Astrocyte (in vitro differentiated cells and primary cell): ENCODE measurements at regions not wholly inside any gene's neighbourhood (a gene's known extent, or its start where the extent isn't known, plus 50 kb on each side); places are given as distances from the start of the nearest gene placed in this dataset.
A peak's percentile ranks its signal among the peaks of the same experiment; 100 is the strongest.

Experiments used
- DNase-seq: peaks from one replicate; pipeline ENCODE4 v3.0.0-alpha.2; 2010; ENCODE audit warnings: low read depth
- FAIRE-seq: peaks from 2 replicates; lab custom pipeline; 2011; peaks lifted over from hg19 to GRCh38; lab: Jason Lieb, UNC
- H2AFZ ChIP-seq: 2 replicates; pipeline ENCODE4 v1.6.0; 2012; ENCODE audit warnings: low read depth, low read length, inconsistent platforms
- H3K27ac ChIP-seq: 2 replicates; pipeline ENCODE4 v1.5.1; 2011; ENCODE audit warnings: low read depth, low read length, inconsistent platforms
- H3K27me3 ChIP-seq: 2 replicates; pipeline ENCODE4 v1.6.0; 2011; ENCODE audit warnings: low read length, inconsistent platforms; ENCODE audit not compliant: insufficient read depth
- H3K36me3 ChIP-seq: 2 replicates; pipeline ENCODE4 v1.5.1; 2011; ENCODE audit warnings: low read length, inconsistent platforms; ENCODE audit not compliant: insufficient read depth
- H3K4me1 ChIP-seq: 2 replicates; pipeline ENCODE4 v1.5.1; 2011; ENCODE audit warnings: low read length, inconsistent platforms; ENCODE audit not compliant: insufficient read depth
- H3K4me2 ChIP-seq: 2 replicates; pipeline ENCODE4 v1.6.0; 2012; ENCODE audit warnings: low read length, inconsistent platforms
- H3K4me3 ChIP-seq: 2 replicates; pipeline ENCODE4 v1.5.1; 2011; ENCODE audit warnings: low read depth, mild to moderate bottlenecking, low read length, inconsistent platforms; ENCODE audit not compliant: insufficient read depth
- H3K79me2 ChIP-seq: 2 replicates; pipeline ENCODE4 v1.6.0; 2012; ENCODE audit warnings: mild to moderate bottlenecking, low read length, inconsistent platforms; ENCODE audit not compliant: insufficient read depth
- H3K9ac ChIP-seq: 2 replicates; pipeline ENCODE4 v1.6.0; 2012; ENCODE audit warnings: mild to moderate bottlenecking, low read length, inconsistent platforms
- H3K9me3 ChIP-seq: 2 replicates; pipeline ENCODE4 v1.5.1; 2012; ENCODE audit warnings: low read depth, mild to moderate bottlenecking, low read length, inconsistent platforms; ENCODE audit not compliant: insufficient read depth
- H4K20me1 ChIP-seq: 2 replicates; pipeline ENCODE4 v1.6.0; 2012; ENCODE audit warnings: low read length, inconsistent platforms; ENCODE audit not compliant: insufficient read depth
- H3K27ac Mint-ChIP-seq: one replicate; pipeline ENCODE4 v1.8.0; 2021; ENCODE audit warnings: mild to moderate bottlenecking, mixed read lengths; ENCODE audit not compliant: unreplicated experiment
- H3K27me3 Mint-ChIP-seq: one replicate; pipeline ENCODE4 v1.8.0; 2021; ENCODE audit warnings: low read depth, mixed read lengths; ENCODE audit not compliant: unreplicated experiment
- H3K36me3 Mint-ChIP-seq: one replicate; pipeline ENCODE4 v1.8.0; 2021; ENCODE audit warnings: low read depth, mixed read lengths; ENCODE audit not compliant: unreplicated experiment
- H3K4me1 Mint-ChIP-seq: one replicate; pipeline ENCODE4 v1.8.0; 2021; ENCODE audit warnings: low read depth, mixed read lengths; ENCODE audit not compliant: unreplicated experiment
- H3K4me3 Mint-ChIP-seq: one replicate; pipeline ENCODE4 v1.8.0; 2021; ENCODE audit warnings: mild to moderate bottlenecking, moderate library complexity, mixed read lengths; ENCODE audit not compliant: unreplicated experiment
- H3K9me3 Mint-ChIP-seq: one replicate; pipeline ENCODE4 v1.8.0; 2021; ENCODE audit warnings: mild to moderate bottlenecking, mixed read lengths; ENCODE audit not compliant: unreplicated experiment
- EZH2 ChIP-seq: IDR thresholded peaks from 2 replicates; pipeline ENCODE4 v1.6.1; 2012; ENCODE audit warnings: mild to moderate bottlenecking, low read length, inconsistent platforms; ENCODE audit not compliant: insufficient read depth
- TF ChIP-seq, protein P1 (sequence below): IDR thresholded peaks from 2 replicates; pipeline ENCODE4 v1.5.1; 2011; ENCODE audit warnings: low read depth, mild to moderate bottlenecking, inconsistent platforms, low read length, moderate library complexity; ENCODE audit not compliant: insufficient read depth

DNA sequence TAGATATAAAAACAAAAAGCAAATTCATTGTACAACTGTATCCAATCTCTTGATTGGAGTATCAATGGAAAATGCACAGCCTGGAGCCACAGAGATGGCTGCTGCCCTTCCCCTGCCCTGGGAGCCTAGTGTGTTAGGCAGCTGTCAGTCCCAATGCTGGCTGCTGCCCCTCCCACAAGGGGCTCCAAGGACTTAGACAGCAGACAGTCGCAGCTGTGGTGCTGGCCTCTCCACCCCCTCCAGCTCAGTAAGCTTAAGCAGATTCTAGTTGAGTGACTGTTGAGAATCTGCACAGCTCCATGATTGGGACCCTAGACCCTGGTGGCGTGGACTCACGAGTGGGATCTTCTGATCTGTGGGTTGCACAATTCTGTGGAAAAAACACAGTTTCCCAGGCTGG, 1511.2 kb downstream of the FAM181B start:
- Mint-ChIP-seq H3K9me3 (no peaks in the 10 kb centered on the region), H3K27ac (no peak overlapping the region), H3K4me1 (no peaks in the 10 kb centered on the region), H3K36me3 (no peaks in the 10 kb centered on the region), H3K4me3 (no peak overlapping the region), H3K27me3 (no peaks in the 10 kb centered on the region)
- H4K20me1 ChIP-seq = no peaks in the 10 kb centered on the region
- H3K4me2 ChIP-seq = no peak overlapping the region
- FAIRE-seq (no peak), DNase-seq (no peak)
- H3K9ac ChIP-seq = no peak overlapping the region
- H3K79me2 ChIP-seq = no peaks in the 10 kb centered on the region
- no peak overlapping the region for H2AFZ ChIP-seq
- H3K27ac ChIP-seq = no peak overlapping the region
- H3K36me3 ChIP-seq = no peaks in the 10 kb centered on the region
- TF ChIP-seq, protein P1, sequence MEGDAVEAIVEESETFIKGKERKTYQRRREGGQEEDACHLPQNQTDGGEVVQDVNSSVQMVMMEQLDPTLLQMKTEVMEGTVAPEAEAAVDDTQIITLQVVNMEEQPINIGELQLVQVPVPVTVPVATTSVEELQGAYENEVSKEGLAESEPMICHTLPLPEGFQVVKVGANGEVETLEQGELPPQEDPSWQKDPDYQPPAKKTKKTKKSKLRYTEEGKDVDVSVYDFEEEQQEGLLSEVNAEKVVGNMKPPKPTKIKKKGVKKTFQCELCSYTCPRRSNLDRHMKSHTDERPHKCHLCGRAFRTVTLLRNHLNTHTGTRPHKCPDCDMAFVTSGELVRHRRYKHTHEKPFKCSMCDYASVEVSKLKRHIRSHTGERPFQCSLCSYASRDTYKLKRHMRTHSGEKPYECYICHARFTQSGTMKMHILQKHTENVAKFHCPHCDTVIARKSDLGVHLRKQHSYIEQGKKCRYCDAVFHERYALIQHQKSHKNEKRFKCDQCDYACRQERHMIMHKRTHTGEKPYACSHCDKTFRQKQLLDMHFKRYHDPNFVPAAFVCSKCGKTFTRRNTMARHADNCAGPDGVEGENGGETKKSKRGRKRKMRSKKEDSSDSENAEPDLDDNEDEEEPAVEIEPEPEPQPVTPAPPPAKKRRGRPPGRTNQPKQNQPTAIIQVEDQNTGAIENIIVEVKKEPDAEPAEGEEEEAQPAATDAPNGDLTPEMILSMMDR = no peak
- TF ChIP-seq EZH2 = no peak
- H3K27me3 ChIP-seq = no peaks in the 10 kb centered on the region
- H3K9me3 ChIP-seq = no peaks in the 10 kb centered on the region
- H3K4me3 ChIP-seq = no peak overlapping the region
- H3K4me1 ChIP-seq = no peaks in the 10 kb centered on the region

DNA sequence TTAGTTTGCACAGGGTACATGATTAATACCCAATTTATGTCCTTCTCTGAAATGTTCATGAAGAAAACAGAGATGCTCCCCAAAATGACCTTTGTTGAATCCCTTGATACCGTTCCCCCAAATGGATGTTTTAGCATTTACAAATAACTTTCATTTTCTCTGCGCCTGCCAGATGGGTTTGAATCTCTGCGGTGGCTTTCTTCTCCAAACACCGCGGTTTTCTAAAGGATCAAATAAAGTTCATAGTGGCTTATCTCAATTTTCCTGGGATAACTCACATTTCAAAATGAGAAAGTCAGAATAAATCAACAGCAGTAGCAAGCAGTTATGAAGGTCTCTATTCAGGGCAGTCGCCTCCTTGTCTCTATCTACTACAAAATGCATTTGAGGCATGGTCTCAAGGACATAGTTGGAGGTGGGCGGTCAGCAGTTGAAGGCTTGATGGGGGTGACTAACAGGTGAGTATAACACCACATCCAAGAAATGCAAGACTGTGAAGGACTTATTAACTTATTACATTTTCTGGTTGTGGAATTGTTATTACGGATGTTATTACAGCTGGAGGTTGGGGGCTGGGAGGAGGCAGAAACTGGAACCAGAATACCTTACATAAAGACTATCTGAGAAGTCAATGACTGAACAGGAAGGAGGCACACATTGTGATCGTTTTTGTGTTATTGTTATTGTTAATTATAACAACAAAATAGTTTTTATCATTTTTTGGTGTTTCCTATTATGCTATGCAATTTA, 1513.3 kb downstream of the FAM181B start:
- H3K36me3 Mint-ChIP-seq = no peaks in the 10 kb centered on the region
- no peaks in the 10 kb centered on the region for H3K36me3 ChIP-seq
- H3K4me2 ChIP-seq = peak overlapping the region; percentile 53
- no peaks in the 10 kb centered on the region for H3K27me3 Mint-ChIP-seq
- no peaks in the 10 kb centered on the region for H4K20me1 ChIP-seq
- H3K4me3 Mint-ChIP-seq = no peak overlapping the region
- FAIRE-seq = no peak
- no peak overlapping the region for H3K27ac ChIP-seq
- H3K27ac Mint-ChIP-seq = no peak overlapping the region
- no peak overlapping the region for H2AFZ ChIP-seq
- no peaks in the 10 kb centered on the region for H3K9me3 ChIP-seq
- H3K4me3 ChIP-seq = no peak overlapping the region
- H3K4me1 ChIP-seq = no peaks in the 10 kb centered on the region
- H3K4me1 Mint-ChIP-seq = no peaks in the 10 kb centered on the region
- no peak overlapping the region for H3K9ac ChIP-seq
- TF ChIP-seq EZH2 = no peak
- TF ChIP-seq, protein P1 = no peak
- no peaks in the 10 kb centered on the region for H3K9me3 Mint-ChIP-seq
- H3K27me3 ChIP-seq = no peaks in the 10 kb centered on the region
- H3K79me2 ChIP-seq = no peaks in the 10 kb centered on the region
- no peak for DNase-seq

DNA sequence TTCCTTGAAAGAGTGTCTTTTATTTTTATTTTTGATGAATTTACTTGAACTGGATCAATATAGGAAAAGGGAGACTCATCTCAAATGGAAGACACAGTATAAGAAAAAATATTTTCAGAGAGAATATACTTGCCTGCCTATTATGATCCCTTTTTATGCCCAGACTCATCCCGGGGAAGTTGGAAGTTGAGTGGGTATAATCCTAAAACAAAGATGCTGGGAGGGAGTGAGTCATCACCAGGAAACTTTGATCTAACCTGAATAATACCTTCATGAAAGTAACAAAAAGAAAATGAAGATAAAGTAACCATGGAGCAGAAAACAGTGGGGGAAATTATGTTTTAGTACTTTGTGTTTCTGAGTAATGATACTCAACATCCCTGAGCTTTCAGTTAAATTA, 1514.0 kb downstream of the FAM181B start:
- no peak overlapping the region for H3K4me3 Mint-ChIP-seq
- Histone ChIP-seq H3K79me2 (no peaks in the 10 kb centered on the region), H3K4me2 (peak overlapping the region; percentile 53), H3K27ac (no peak overlapping the region), H3K36me3 (no peaks in the 10 kb centered on the region), H3K9ac (no peak overlapping the region), H3K4me1 (no peaks in the 10 kb centered on the region), H3K9me3 (no peaks in the 10 kb centered on the region), H2AFZ (no peak overlapping the region), H4K20me1 (no peaks in the 10 kb centered on the region), H3K4me3 (no peak overlapping the region), H3K27me3 (no peaks in the 10 kb centered on the region)
- no peak for FAIRE-seq
- no peak for DNase-seq
- no peaks in the 10 kb centered on the region for H3K36me3 Mint-ChIP-seq
- H3K27ac Mint-ChIP-seq = no peak overlapping the region
- no peak for TF ChIP-seq EZH2
- TF ChIP-seq, protein P1 = no peak
- no peaks in the 10 kb centered on the region for H3K27me3 Mint-ChIP-seq
- no peaks in the 10 kb centered on the region for H3K9me3 Mint-ChIP-seq
- no peaks in the 10 kb centered on the region for H3K4me1 Mint-ChIP-seq
